GM12878 (cell line): ENCODE measurements at regions not wholly inside any gene's neighbourhood (a gene's known extent, or its start where the extent isn't known, plus 50 kb on each side); places are given as distances from the start of the nearest gene placed in this dataset.

Experiments
- ATAC-seq: fragments of 200-7000 bp; cut with Tn5 transposase; 3 replicates; pipeline ENCODE4 v1.9.1; 2020; ENCODE audit warnings: mild to moderate bottlenecking, moderate library complexity
- BruUV-seq: library from RNA; stranded (reverse); fragments of 400-500 nt; replicated peaks from 2 replicates; lab custom pipeline; 2021; lab: Mats Ljungman, UMichigan
- CTCF ChIA-PET: fragments of 300-600 bp; sonication (Branson Sonifier 250); formaldehyde crosslinking; extraction: SDS; loops from one replicate; lab custom pipeline; 2021; ENCODE audit warnings: inconsistent platforms; lab: Yijun Ruan, JAX
- POLR2A ChIA-PET: fragments of 350-600 bp; formaldehyde crosslinking; extraction: SDS; loops from one replicate; lab custom pipeline; 2021; ENCODE audit warnings: inconsistent platforms; lab: Charles Lee
- RAD21 ChIA-PET: fragments of 300-600 bp; sonication (Branson Sonifier 250); formaldehyde crosslinking; loops from one replicate; lab custom pipeline; 2023; ENCODE audit warnings: antibody characterized with exemption; ENCODE audit not compliant: unreplicated experiment; lab: Charles Lee
- SMC1A ChIA-PET: fragments of 300-600 bp; sonication (Branson Sonifier 250); formaldehyde crosslinking; loops from one replicate; lab custom pipeline; 2023; ENCODE audit not compliant: unreplicated experiment, uncharacterized antibody; lab: Charles Lee
- DNase-seq: peaks from one replicate; pipeline ENCODE4 v3.0.0-alpha.2; 2011; ENCODE audit warnings: low read depth, low spot score
- FAIRE-seq: peaks from 3 replicates; lab custom pipeline; 2011; peaks lifted over from hg19 to GRCh38; lab: Jason Lieb, UNC
- H2AFZ ChIP-seq: 2 replicates; pipeline ENCODE4 v1.6.0; 2011; ENCODE audit warnings: low read depth, low read length, control low read depth; ENCODE audit not compliant: control insufficient read depth
- H3K27ac ChIP-seq: 2 replicates; pipeline ENCODE4 v1.5.1; 2011; ENCODE audit warnings: control low read depth; ENCODE audit not compliant: control insufficient read depth, insufficient read depth
- H3K27me3 ChIP-seq, 2 experiments: replicated peaks in 1 of 2; 2 replicates each; pipeline versions ENCODE4 v1.6.0 to v1.6.1; 2011; ENCODE audit warnings: low read length in 1 of 2; ENCODE audit not compliant: control insufficient read depth in 2 of 2, insufficient read depth in 2 of 2
- H3K36me3 ChIP-seq, 2 experiments: 2 replicates each; pipeline ENCODE4 v1.5.1; 2011; ENCODE audit warnings: low read length in 1 of 2; ENCODE audit not compliant: control insufficient read depth in 2 of 2, insufficient read depth in 2 of 2
- H3K4me1 ChIP-seq: 2 replicates; pipeline ENCODE4 v1.6.1; 2011; ENCODE audit warnings: mild to moderate bottlenecking, low read length, moderate library complexity, mixed read lengths; ENCODE audit not compliant: control insufficient read depth, insufficient read depth
- H3K4me2 ChIP-seq: 2 replicates; pipeline ENCODE4 v1.6.0; 2011; ENCODE audit warnings: control low read depth; ENCODE audit not compliant: control insufficient read depth, insufficient read depth
- H3K4me3 ChIP-seq: fragments of 200-600 bp; sonication (generic); 2 replicates; pipeline ENCODE4 v1.5.1; 2016
- H3K79me2 ChIP-seq: 2 replicates; pipeline ENCODE4 v1.6.0; 2011; ENCODE audit warnings: low read length; ENCODE audit not compliant: control insufficient read depth, insufficient read depth
- H3K9ac ChIP-seq: 2 replicates; pipeline ENCODE4 v1.8.0; 2011; ENCODE audit warnings: low read length, control low read depth, mixed read lengths; ENCODE audit not compliant: control insufficient read depth, insufficient read depth
- H3K9me3 ChIP-seq: replicated peaks from 3 replicates; pipeline ENCODE4 v1.5.1; 2011; ENCODE audit warnings: mild to moderate bottlenecking, low read length; ENCODE audit not compliant: control insufficient read depth, insufficient read depth
- H4K20me1 ChIP-seq: 2 replicates; pipeline ENCODE4 v1.6.0; 2011; ENCODE audit not compliant: control insufficient read depth, insufficient read depth
- EED ChIP-seq: sonication (generic); IDR thresholded peaks from 2 replicates; pipeline ENCODE4 v1.6.1; 2016; ENCODE audit warnings: antibody characterized with exemption, low read depth
- FOXK2 ChIP-seq: fragments of 450-650 bp; IDR thresholded peaks from 2 replicates; pipeline ENCODE4 v1.6.1; 2017; ENCODE audit warnings: mild to moderate bottlenecking, moderate library complexity
- GATAD2B ChIP-seq: fragments of 450-650 bp; conservative IDR thresholded peaks from 2 replicates; pipeline ENCODE4 v1.6.1; 2017; ENCODE audit warnings: low read depth, mild to moderate bottlenecking, moderate library complexity
- HDAC2 ChIP-seq: fragments of 200-600 bp; sonication (generic); IDR thresholded peaks from 2 replicates; pipeline ENCODE4 v1.6.1; 2017
- LARP7 ChIP-seq: fragments of 450-650 bp; IDR thresholded peaks from 2 replicates; pipeline ENCODE4 v1.6.1; 2017; ENCODE audit warnings: mild to moderate bottlenecking
- NR2C2 ChIP-seq: IDR thresholded peaks from 2 replicates; pipeline ENCODE4 v1.6.1; 2011; ENCODE audit warnings: borderline replicate concordance, low read depth; ENCODE audit not compliant: control insufficient read depth, insufficient read length
- NR2F1 ChIP-seq: fragments of 450-650 bp; conservative IDR thresholded peaks from 2 replicates; pipeline ENCODE4 v1.6.1; 2017; ENCODE audit warnings: mild to moderate bottlenecking
- PAX5 ChIP-seq: IDR thresholded peaks from 2 replicates; pipeline ENCODE4 v1.6.1; 2011; ENCODE audit warnings: low read depth, low read length, borderline replicate concordance
- POLR2A ChIP-seq: IDR thresholded peaks from 2 replicates; pipeline ENCODE4 v1.6.1; 2011; ENCODE audit warnings: low read depth, mild to moderate bottlenecking, low read length
- POU2F2 ChIP-seq: IDR thresholded peaks from 3 replicates; pipeline ENCODE4 v1.6.1; 2011; ENCODE audit warnings: low read depth, mild to moderate bottlenecking, low read length, borderline replicate concordance
- SKIL ChIP-seq: fragments of 450-650 bp; IDR thresholded peaks from 2 replicates; pipeline ENCODE4 v1.6.1; 2017; ENCODE audit warnings: mild to moderate bottlenecking, low read depth, inconsistent platforms; ENCODE audit not compliant: poor library complexity, severe bottlenecking
- SPI1 ChIP-seq: IDR thresholded peaks from 2 replicates; pipeline ENCODE4 v1.6.1; 2011; ENCODE audit warnings: low read depth, mild to moderate bottlenecking, low read length, moderate library complexity, borderline replicate concordance; ENCODE audit not compliant: insufficient read depth
- ZNF207 ChIP-seq: fragments of 450-650 bp; IDR thresholded peaks from 2 replicates; pipeline ENCODE4 v1.6.1; 2014; ENCODE audit warnings: antibody characterized with exemption, mild to moderate bottlenecking, borderline replicate concordance
- ZNF217 ChIP-seq: fragments of 450-650 bp; IDR thresholded peaks from 2 replicates; pipeline ENCODE4 v1.6.1; 2017; ENCODE audit warnings: antibody characterized with exemption, mild to moderate bottlenecking
- ZNF622 ChIP-seq: fragments of 450-650 bp; IDR thresholded peaks from 2 replicates; pipeline ENCODE4 v1.6.1; 2017; ENCODE audit warnings: mild to moderate bottlenecking, inconsistent platforms
- WGBS: methylation state at CpG from one replicate; pipeline ENCODE4 v1.1.6; 2016; ENCODE audit warnings: low lambda C conversion rate; ENCODE audit not compliant: insufficient replicate concordance, insufficient coverage; ENCODE audit errors: missing lambda C conversion rate; 5-methylcytosine and 5-hydroxymethylcytosine counted together
- in situ Hi-C: fragments of 300-500 bp; cut with MboI; formaldehyde crosslinking; loops from 9 replicates; pipeline ENCODE4 v1.14.3; 2018; ENCODE audit warnings: mixed read lengths
- intact Hi-C: fragments of 100-400 bp; cut with micrococcal nuclease; formaldehyde crosslinking; loops from one replicate; pipeline ENCODE4 v1.14.2; 2022; ENCODE audit not compliant: unreplicated experiment
- TF ChIP-seq, protein P1 (sequence below): IDR thresholded peaks from 2 replicates; pipeline ENCODE4 v1.6.1; 2011; ENCODE audit warnings: borderline replicate concordance, low read depth, mild to moderate bottlenecking, moderate library complexity, low read length; ENCODE audit not compliant: insufficient read depth, poor library complexity, severe bottlenecking

- Histone ChIP-seq H3K4me1 (no peaks in the 10 kb centered on the region), H3K4me3 (no peak overlapping the region), H3K9ac (no peak overlapping the region), H3K79me2 (no peaks in the 10 kb centered on the region), H4K20me1 (no peaks in the 10 kb centered on the region), H3K27ac (no peak overlapping the region), H3K27me3 (no peaks in the 10 kb centered on the region; a peak in 2 of 4 replicates), H3K4me2 (no peak overlapping the region), H2AFZ (no peak overlapping the region), H3K9me3 (no peaks in the 10 kb centered on the region), H3K36me3 (no peaks in the 10 kb centered on the region)
- intact Hi-C loops, result loop anchor here (5.0 kb wide), 1 partner anchor 306 kb away; no protein-coding TSS in a partner anchor
- FAIRE-seq (no peak), DNase-seq (no peak), ATAC-seq (no peak)
- ChIA-PET RAD21 (no interaction called here), SMC1A (no interaction called here), CTCF (no interaction called here), POLR2A (no interaction called here)
- WGBS, result 0% methylated on average over 2 of the region's 2 CpGs
- BruUV-seq, result no TSS peak
- in situ Hi-C loops, result no loop called here
- TF ChIP-seq, protein P1, sequence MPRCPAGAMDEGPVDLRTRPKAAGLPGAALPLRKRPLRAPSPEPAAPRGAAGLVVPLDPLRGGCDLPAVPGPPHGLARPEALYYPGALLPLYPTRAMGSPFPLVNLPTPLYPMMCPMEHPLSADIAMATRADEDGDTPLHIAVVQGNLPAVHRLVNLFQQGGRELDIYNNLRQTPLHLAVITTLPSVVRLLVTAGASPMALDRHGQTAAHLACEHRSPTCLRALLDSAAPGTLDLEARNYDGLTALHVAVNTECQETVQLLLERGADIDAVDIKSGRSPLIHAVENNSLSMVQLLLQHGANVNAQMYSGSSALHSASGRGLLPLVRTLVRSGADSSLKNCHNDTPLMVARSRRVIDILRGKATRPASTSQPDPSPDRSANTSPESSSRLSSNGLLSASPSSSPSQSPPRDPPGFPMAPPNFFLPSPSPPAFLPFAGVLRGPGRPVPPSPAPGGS, result no peak
- TF ChIP-seq GATAD2B, result no peak
Measured at GRCh38 chr2:107276034-107276433, 390.1 kb upstream of the ST6GAL2 start.

DNA sequence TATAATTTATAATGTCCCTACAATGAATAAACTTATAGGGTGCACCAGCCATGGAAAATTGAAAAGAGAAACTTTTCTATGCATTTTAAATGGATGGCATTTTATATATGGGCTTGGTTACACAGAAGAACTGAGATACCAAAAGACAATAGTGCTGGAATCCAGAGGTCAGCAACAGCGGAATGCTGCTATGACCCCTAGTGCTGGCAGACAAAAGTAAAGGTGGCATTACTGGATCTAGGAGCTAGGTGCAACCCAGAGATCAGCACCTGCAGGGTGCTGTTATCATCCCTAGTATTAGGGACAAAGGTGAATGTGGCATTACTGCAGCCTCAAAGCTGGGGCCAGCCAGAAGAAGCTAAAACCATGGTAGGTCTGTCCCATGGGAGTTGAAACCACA lies 392.7 kb upstream of the ST6GAL2 start:
- intact Hi-C loops, result loop anchor here (5.0 kb wide), 1 partner anchor 304 kb away; no protein-coding TSS in a partner anchor
- no peak overlapping the region for H3K4me2 ChIP-seq
- no peaks in the 10 kb centered on the region for H3K36me3 ChIP-seq
- ATAC-seq (no peak), DNase-seq (no peak), FAIRE-seq (no peak)
- ChIA-PET SMC1A (interaction anchor here (1.2 kb wide), 1 partner anchor 15 kb away, joined by 4 read pairs; no protein-coding TSS in a partner anchor), POLR2A (no interaction called here), RAD21 (no interaction called here), CTCF (interaction anchor here (0.6 kb wide), 1 partner anchor 743 kb away, joined by 3 read pairs; no protein-coding TSS in a partner anchor)
- WGBS, result 84% methylated on average over 1 of the region's 1 CpG
- no peaks in the 10 kb centered on the region for H3K4me1 ChIP-seq
- no TSS peak for BruUV-seq
- H2AFZ ChIP-seq, result no peak overlapping the region
- H3K79me2 ChIP-seq, result no peaks in the 10 kb centered on the region
- no peaks in the 10 kb centered on the region for H4K20me1 ChIP-seq
- no peak overlapping the region for H3K4me3 ChIP-seq
- no peaks in the 10 kb centered on the region for H3K9me3 ChIP-seq
- no peak overlapping the region for H3K9ac ChIP-seq
- H3K27me3 ChIP-seq, result no peaks in the 10 kb centered on the region; a peak in 2 of 4 replicates
- in situ Hi-C loops, result no loop called here
- no peak overlapping the region for H3K27ac ChIP-seq
- no peak for TF ChIP-seq POLR2A
- TF ChIP-seq EED, result no peak
- TF ChIP-seq POU2F2, result no peak
- TF ChIP-seq LARP7, result no peak
- TF ChIP-seq PAX5, result no peak
- no peak for TF ChIP-seq HDAC2
- TF ChIP-seq NR2C2, result no peak
- TF ChIP-seq NR2F1, result no peak
- no peak for TF ChIP-seq SPI1
- no peak for TF ChIP-seq FOXK2
- no peak for TF ChIP-seq ZNF207
- no peak for TF ChIP-seq SKIL
- no peak for TF ChIP-seq ZNF217
- TF ChIP-seq ZNF622, result no peak
